Medulla oblongata (tissue), 1 donor: ENCODE measurements at regions not wholly inside any gene's neighbourhood (a gene's known extent, or its start where the extent isn't known, plus 50 kb on each side); places are given as distances from the start of the nearest gene placed in this dataset.
"Not testable (repeated sequence)": the region's sequence is repeated elsewhere in the genome, so short reads cannot be mapped to it uniquely, and the experiment has no call there.

ENCODE experiments used
- DNase-seq: peaks from one replicate; pipeline ENCODE4 v3.0.0-alpha.2; 2015; ENCODE audit errors: extremely low spot score

- DNase-seq = no peak
These were observed 92.1 kb upstream of the C1orf174 start for GRCh38 chr1:3992103-3992556.

DNA sequence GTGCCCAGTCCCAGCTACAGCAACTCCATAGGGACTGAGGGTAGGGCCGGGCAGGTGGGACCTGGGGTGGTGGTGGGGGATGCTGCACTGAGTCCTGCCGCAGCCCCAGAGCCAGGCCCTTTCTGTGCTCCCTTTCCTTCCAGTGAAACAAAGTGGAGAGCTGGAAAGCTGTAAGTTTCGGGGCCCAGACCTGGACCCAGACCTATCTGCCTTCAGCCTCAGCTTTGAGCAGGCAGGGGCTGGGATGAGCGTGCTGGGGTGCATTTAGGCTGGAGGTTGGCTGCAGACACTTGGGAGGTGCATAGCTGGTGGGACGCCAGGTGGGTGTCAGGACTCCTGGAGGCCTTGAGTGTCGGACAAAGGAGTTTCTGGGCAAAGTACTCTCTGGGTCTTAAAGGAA is 92.7 kb upstream of the C1orf174 start:
- no peak for DNase-seq

DNA sequence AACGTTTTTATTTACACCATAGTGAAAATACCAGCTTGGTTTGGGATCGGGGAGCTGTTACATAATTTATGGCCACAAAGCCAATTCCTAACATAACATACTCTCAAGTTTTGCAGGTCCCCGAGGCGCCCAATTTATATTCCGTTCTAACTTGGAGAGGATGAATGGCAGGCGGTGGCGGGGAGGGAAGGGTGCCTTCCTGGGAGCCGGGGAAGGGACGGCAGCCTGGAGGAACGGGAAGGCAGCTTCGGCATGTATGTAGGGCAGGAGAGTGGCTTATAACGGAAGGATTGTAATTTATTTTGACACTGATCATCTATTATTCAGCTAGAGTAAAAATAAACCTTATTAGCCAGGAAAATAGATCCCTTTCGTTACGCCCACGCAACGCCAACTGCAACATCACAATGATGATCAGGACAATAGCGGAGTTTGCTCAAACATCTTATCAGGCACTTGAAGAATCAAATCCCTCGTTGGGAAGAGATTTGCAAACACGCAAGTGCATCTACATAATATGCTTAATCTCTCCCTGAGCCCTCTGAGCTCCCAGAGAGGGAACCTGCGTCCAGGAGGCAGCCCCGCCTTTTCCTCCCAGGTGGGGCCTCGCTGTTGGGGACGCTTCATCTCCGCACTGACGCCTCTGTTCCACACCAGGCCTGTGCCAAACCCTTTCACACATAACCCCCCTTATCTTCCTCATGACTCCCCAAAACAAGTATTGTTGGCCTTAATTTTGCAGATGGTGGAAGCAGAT is 93.7 kb upstream of the C1orf174 start:
- DNase-seq = no peak

GRCh38 chr1:3995141-3995780 is 95.2 kb upstream of the C1orf174 start:
- DNase-seq = no peak

- DNase-seq = no peak
These were observed 97.0 kb upstream of the C1orf174 start for GRCh38 chr1:3996846-3997705.

DNA sequence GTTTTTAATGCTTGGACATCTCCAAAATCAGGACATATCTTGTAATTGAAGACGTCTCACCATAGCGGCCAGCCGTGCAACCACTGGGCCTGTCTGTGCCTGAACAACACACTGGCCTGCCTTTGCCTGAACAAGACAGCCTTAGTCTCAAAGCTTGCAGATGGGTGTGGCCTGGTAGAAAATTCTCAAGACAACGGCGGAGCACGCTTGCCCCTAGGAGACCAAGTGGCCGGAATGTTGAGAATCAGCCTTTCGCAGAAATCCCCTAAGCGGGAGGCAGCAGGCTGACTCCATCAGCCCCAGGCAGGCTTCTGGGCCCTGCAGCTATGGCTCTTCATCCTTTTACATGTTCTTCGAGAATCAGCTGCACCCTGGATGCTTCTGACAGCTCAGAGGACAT is 98.0 kb upstream of the C1orf174 start:
- DNase-seq = no peak

- not testable (repeated sequence) for DNase-seq
These were observed 99.4 kb upstream of the C1orf174 start for GRCh38 chr1:3999514-3999913.

GRCh38 chr1:3999941-4000735 is 100.1 kb upstream of the C1orf174 start:
- DNase-seq = no peak

DNA sequence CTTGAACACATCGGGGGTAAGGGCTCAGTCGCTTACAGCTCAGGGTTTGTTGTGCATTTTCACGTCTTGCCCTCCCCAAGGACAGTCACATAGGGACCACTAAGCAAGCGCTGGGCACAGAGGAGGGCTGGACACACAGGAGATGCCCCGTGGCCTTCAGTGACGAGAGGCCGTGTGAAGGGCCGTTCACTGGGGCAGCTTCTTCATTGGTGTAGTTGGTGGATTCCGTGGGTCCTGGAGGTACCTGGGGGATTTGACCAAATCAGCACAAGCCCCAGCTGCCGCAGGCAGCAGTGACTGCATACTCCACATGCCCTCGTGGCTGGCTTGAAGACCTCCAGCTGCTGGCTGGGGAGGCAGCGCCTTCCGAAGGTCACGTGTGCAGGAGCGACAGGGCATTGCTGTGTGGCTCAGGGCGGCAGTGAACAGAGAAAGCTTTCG is 100.8 kb upstream of the C1orf174 start:
- DNase-seq = no peak

DNA sequence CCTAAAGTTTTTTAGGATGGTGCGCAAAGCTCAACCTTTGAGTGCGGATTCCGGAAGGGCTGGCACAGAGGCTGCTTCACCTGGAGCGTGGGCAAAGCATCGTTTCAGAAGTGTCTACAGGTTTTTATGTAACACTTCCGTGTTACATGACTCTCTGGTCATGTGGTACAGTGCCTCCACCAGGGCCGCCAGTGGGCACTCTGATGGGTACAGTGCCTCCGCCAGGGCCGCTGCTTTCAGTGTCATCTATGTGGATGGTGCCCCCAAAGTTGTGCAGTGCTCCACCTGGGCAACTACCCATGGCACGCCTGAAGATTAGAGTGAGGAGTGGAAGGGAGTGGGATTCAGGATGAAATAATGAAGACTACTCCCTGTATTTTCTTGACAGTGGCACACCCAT is 101.4 kb upstream of the C1orf174 start:
- DNase-seq = no peak

- no peak for DNase-seq
These were observed 102.0 kb upstream of the C1orf174 start for GRCh38 chr1:4002061-4002521.

- no peak for DNase-seq
These were observed 102.7 kb upstream of the C1orf174 start for GRCh38 chr1:4002741-4003140.

- DNase-seq = no peak
These were observed 103.9 kb upstream of the C1orf174 start for GRCh38 chr1:4003846-4004505.

GRCh38 chr1:4004635-4005430 is 104.8 kb upstream of the C1orf174 start:
- no peak for DNase-seq

DNA sequence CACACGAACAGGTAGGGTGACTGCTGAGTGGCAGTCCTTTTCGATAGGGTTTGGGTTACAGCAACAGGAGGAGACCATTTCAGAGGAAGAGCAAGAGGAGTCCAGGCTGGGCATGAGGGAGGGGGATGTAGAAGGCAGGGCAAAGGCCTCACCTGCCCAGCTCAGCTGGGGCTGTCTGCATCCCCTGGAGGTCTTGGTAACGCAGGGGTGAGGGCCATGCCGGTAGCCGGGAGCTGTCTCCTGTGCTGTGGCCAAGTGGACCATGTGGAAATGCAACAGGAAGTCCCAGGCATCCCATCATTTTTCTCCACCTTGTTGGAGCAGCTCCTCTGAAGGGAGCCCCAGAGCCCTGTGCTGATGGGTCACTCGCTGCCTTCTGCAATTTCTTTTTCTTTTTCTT is 105.4 kb upstream of the C1orf174 start:
- no peak for DNase-seq

DNA sequence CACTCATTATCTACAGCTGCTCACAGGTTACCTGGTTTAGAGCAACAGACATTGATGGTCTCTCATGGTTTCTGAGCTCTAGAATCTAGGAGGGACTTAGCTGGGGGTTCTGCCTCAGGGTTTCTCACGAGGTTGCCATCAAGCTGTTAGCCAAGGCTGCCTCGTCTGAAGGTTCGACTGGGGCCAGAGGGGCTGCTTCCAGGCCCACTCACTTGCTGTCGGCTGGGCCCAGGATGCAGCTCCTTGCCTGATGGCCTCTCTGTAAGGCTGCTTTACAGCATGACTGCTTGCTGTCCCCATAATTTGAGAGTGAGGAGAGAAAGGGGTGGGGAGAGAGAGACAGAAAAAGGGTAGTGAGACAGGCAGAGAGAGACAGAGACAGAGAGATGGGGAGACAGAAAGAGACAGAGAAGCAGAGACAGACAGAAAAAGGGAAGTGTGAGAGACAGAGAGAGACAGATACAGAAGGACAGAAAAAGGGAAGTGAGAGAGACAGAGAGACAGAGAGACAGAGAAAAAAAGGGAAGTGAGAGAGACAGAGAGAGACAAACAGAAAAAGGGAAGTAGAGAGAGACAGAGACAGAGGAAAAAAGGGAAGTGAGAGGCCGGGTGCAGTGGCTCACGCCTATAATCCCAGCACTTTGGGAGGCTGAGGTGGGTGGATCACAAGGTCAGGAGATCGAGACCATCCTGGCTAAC is 106.8 kb upstream of the C1orf174 start:
- no peak for DNase-seq

- no peak for DNase-seq
These were observed 110.2 kb upstream of the C1orf174 start for GRCh38 chr1:4010284-4010683.

GRCh38 chr1:4010814-4011605 is 110.9 kb upstream of the C1orf174 start:
- no peak for DNase-seq
